CD4-positive, CD25-positive, alpha-beta regulatory T cell (primary cell): ENCODE measurements at regions not wholly inside any gene's neighbourhood (a gene's known extent, or its start where the extent isn't known, plus 50 kb on each side); places are given as distances from the start of the nearest gene placed in this dataset.

Source experiments
- ATAC-seq, 2 donors: fragments of 150-1000 bp; cut with Tn5 transposase; one replicate each; pipeline ENCODE4 v1.10.0; 2021; ENCODE audit warnings: low read depth in 2 of 2, moderate number of reproducible peaks in 2 of 2, moderate library complexity in 1 of 2
- DNase-seq, 3 donors: peaks; one replicate each; pipeline versions ENCODE4 v3.0.0 to v3.0.0-alpha.2; 2012 to 2022; ENCODE audit warnings: mixed read lengths in 1 of 3
- H3K27ac ChIP-seq: one replicate; pipeline ENCODE4 v1.7.0; 2013; ENCODE audit warnings: mild to moderate bottlenecking, low read length; ENCODE audit not compliant: insufficient read depth, poor library complexity, severe bottlenecking
- H3K27me3 ChIP-seq: one replicate; pipeline ENCODE4 v1.7.0; 2013; ENCODE audit warnings: low read length; ENCODE audit not compliant: control insufficient read depth, insufficient read depth
- H3K36me3 ChIP-seq: one replicate; pipeline ENCODE4 v1.7.0; 2013; ENCODE audit warnings: mild to moderate bottlenecking, low read length, moderate library complexity; ENCODE audit not compliant: control insufficient read depth, insufficient read depth
- H3K4me1 ChIP-seq: 2 replicates; pipeline ENCODE4 v1.7.0; 2013; ENCODE audit warnings: mild to moderate bottlenecking, low read length; ENCODE audit not compliant: insufficient read depth, control insufficient read depth, poor library complexity, severe bottlenecking
- H3K4me3 ChIP-seq: one replicate; pipeline ENCODE4 v1.7.0; 2013; ENCODE audit warnings: low read depth, mild to moderate bottlenecking, low read length, moderate library complexity
- H3K9me3 ChIP-seq, 2 experiments: 1 replicate in 1 of 2; 2 replicates in 1 of 2; pipeline ENCODE4 v1.7.0; 2013; ENCODE audit warnings: low read length in 2 of 2, mild to moderate bottlenecking in 1 of 2, moderate library complexity in 1 of 2; ENCODE audit not compliant: control insufficient read depth in 2 of 2
- H3K27ac Mint-ChIP-seq, 3 donors: one replicate each; pipeline ENCODE4 v1.8.0; 2020 to 2022; ENCODE audit warnings: mild to moderate bottlenecking in 3 of 3, mixed read lengths in 3 of 3, moderate library complexity in 2 of 3
- H3K27me3 Mint-ChIP-seq: one replicate; pipeline ENCODE4 v1.8.0; 2022; ENCODE audit warnings: mild to moderate bottlenecking, mixed read lengths
- H3K36me3 Mint-ChIP-seq: one replicate; pipeline ENCODE4 v1.8.0; 2020; ENCODE audit warnings: mixed read lengths
- H3K4me1 Mint-ChIP-seq, 4 donors: one replicate each; pipeline ENCODE4 v1.8.0; 2020 to 2022; ENCODE audit warnings: mixed read lengths in 4 of 4, mild to moderate bottlenecking in 1 of 4
- H3K4me3 Mint-ChIP-seq, 4 donors: one replicate each; pipeline ENCODE4 v1.8.0; 2020 to 2022; ENCODE audit warnings: mild to moderate bottlenecking in 4 of 4, mixed read lengths in 4 of 4, moderate library complexity in 3 of 4
- H3K9me3 Mint-ChIP-seq, 7 donors: one replicate each; pipeline ENCODE4 v1.8.0; 2020 to 2022; ENCODE audit warnings: mixed read lengths in 7 of 7, mild to moderate bottlenecking in 3 of 7, moderate library complexity in 2 of 7

GRCh38 chr20:60358101-60358500 is 399.9 kb downstream of the CDH26 start:
- Histone ChIP-seq H3K4me3 (no peak overlapping the region), H3K36me3 (no peaks in the 10 kb centered on the region), H3K27ac (no peak overlapping the region), H3K27me3 (no peaks in the 10 kb centered on the region), H3K4me1 (no peaks in the 10 kb centered on the region), H3K9me3 (no peaks in the 10 kb centered on the region)
- H3K4me3 Mint-ChIP-seq, result no peak overlapping the region
- H3K36me3 Mint-ChIP-seq, result no peaks in the 10 kb centered on the region
- H3K9me3 Mint-ChIP-seq, result no peaks in the 10 kb centered on the region
- H3K27me3 Mint-ChIP-seq, result no peaks in the 10 kb centered on the region
- ATAC-seq, result no peak
- DNase-seq, result no peak
- no peaks in the 10 kb centered on the region for H3K4me1 Mint-ChIP-seq
- no peak overlapping the region for H3K27ac Mint-ChIP-seq

DNA sequence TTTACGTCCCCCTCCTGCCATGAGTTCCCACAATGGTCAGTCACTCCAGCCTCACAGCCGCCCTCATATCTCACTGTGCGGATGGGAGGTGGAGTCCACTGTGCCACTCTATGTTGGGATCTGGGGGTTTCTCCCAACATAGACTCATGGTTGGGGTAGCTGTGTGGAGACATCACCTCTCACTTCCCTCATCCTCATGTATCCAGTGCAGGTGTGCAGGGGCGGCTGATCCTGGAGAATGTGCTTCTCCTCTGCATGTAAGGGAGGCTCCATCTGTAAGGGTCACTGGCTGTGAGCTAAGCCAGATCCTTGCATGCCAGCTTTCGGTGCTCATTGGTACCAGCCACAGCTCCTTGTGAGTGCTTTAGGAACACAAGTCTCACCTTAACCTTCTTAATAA is 400.8 kb downstream of the CDH26 start:
- Mint-ChIP-seq H3K4me1 (no peaks in the 10 kb centered on the region), H3K4me3 (no peak overlapping the region), H3K9me3 (no peaks in the 10 kb centered on the region), H3K36me3 (no peaks in the 10 kb centered on the region), H3K27me3 (no peaks in the 10 kb centered on the region), H3K27ac (no peak overlapping the region)
- Histone ChIP-seq H3K4me1 (no peaks in the 10 kb centered on the region), H3K4me3 (no peak overlapping the region), H3K27me3 (no peaks in the 10 kb centered on the region), H3K27ac (no peak overlapping the region), H3K9me3 (no peaks in the 10 kb centered on the region), H3K36me3 (no peaks in the 10 kb centered on the region)
- ATAC-seq, result no peak
- DNase-seq, result no peak

- H3K27me3 Mint-ChIP-seq, result no peaks in the 10 kb centered on the region
- H3K9me3 Mint-ChIP-seq, result no peaks in the 10 kb centered on the region
- Histone ChIP-seq H3K27me3 (no peaks in the 10 kb centered on the region), H3K4me1 (no peaks in the 10 kb centered on the region), H3K27ac (no peak overlapping the region), H3K9me3 (no peaks in the 10 kb centered on the region), H3K36me3 (no peaks in the 10 kb centered on the region), H3K4me3 (no peak overlapping the region)
- no peak overlapping the region for H3K27ac Mint-ChIP-seq
- DNase-seq (no peak), ATAC-seq (no peak)
- no peaks in the 10 kb centered on the region for H3K36me3 Mint-ChIP-seq
- no peak overlapping the region for H3K4me3 Mint-ChIP-seq
- H3K4me1 Mint-ChIP-seq, result no peaks in the 10 kb centered on the region
These were observed 403.7 kb downstream of the CDH26 start for GRCh38 chr20:60361761-60362395.

GRCh38 chr20:60362531-60362930 is 404.3 kb downstream of the CDH26 start:
- Mint-ChIP-seq H3K4me1 (no peaks in the 10 kb centered on the region), H3K36me3 (no peaks in the 10 kb centered on the region), H3K27me3 (no peaks in the 10 kb centered on the region), H3K4me3 (no peak overlapping the region), H3K27ac (no peak overlapping the region), H3K9me3 (no peaks in the 10 kb centered on the region)
- Histone ChIP-seq H3K4me3 (no peak overlapping the region), H3K27ac (no peak overlapping the region), H3K9me3 (no peaks in the 10 kb centered on the region), H3K36me3 (no peaks in the 10 kb centered on the region), H3K4me1 (no peaks in the 10 kb centered on the region), H3K27me3 (no peaks in the 10 kb centered on the region)
- DNase-seq (no peak), ATAC-seq (no peak)

GRCh38 chr20:60363698-60364097 is 405.5 kb downstream of the CDH26 start:
- Histone ChIP-seq H3K27ac (no peak overlapping the region), H3K36me3 (no peaks in the 10 kb centered on the region), H3K27me3 (no peaks in the 10 kb centered on the region), H3K4me3 (no peak overlapping the region), H3K4me1 (no peaks in the 10 kb centered on the region), H3K9me3 (no peaks in the 10 kb centered on the region)
- no peaks in the 10 kb centered on the region for H3K36me3 Mint-ChIP-seq
- DNase-seq (no peak), ATAC-seq (no peak)
- H3K27me3 Mint-ChIP-seq, result no peaks in the 10 kb centered on the region
- H3K9me3 Mint-ChIP-seq, result peaks cover 0 to 1% (median 0%) of the 10 kb centered on the region in 7 donors
- H3K4me1 Mint-ChIP-seq, result no peaks in the 10 kb centered on the region
- no peak overlapping the region for H3K27ac Mint-ChIP-seq
- H3K4me3 Mint-ChIP-seq, result no peak overlapping the region

- ATAC-seq, result no peak
- Mint-ChIP-seq H3K9me3 (peaks cover 0 to 4% (median 0%) of the 10 kb centered on the region in 7 donors), H3K27me3 (no peaks in the 10 kb centered on the region), H3K36me3 (no peaks in the 10 kb centered on the region), H3K27ac (no peak overlapping the region), H3K4me1 (no peaks in the 10 kb centered on the region), H3K4me3 (no peak overlapping the region)
- H3K27ac ChIP-seq, result no peak overlapping the region
- no peaks in the 10 kb centered on the region for H3K27me3 ChIP-seq
- H3K9me3 ChIP-seq, result no peaks in the 10 kb centered on the region
- no peaks in the 10 kb centered on the region for H3K4me1 ChIP-seq
- no peak for DNase-seq
- H3K4me3 ChIP-seq, result no peak overlapping the region
- H3K36me3 ChIP-seq, result no peaks in the 10 kb centered on the region
These were observed 406.9 kb downstream of the CDH26 start for GRCh38 chr20:60365064-60365666.

- no peak overlapping the region for H3K4me3 ChIP-seq
- no peaks in the 10 kb centered on the region for H3K4me1 Mint-ChIP-seq
- H3K36me3 ChIP-seq, result no peaks in the 10 kb centered on the region
- H3K27ac ChIP-seq, result no peak overlapping the region
- H3K36me3 Mint-ChIP-seq, result no peaks in the 10 kb centered on the region
- H3K4me3 Mint-ChIP-seq, result no peak overlapping the region
- H3K27ac Mint-ChIP-seq, result no peak overlapping the region
- no peaks in the 10 kb centered on the region for H3K9me3 ChIP-seq
- H3K9me3 Mint-ChIP-seq, result peaks cover 0 to 4% (median 0%) of the 10 kb centered on the region in 7 donors
- no peaks in the 10 kb centered on the region for H3K27me3 ChIP-seq
- DNase-seq, result no peak
- no peak for ATAC-seq
- no peaks in the 10 kb centered on the region for H3K27me3 Mint-ChIP-seq
- H3K4me1 ChIP-seq, result no peaks in the 10 kb centered on the region
These were observed 407.7 kb downstream of the CDH26 start for GRCh38 chr20:60365882-60366281.

- H3K27me3 Mint-ChIP-seq, result peaks cover 4% of the 10 kb centered on the region
- no peak for ATAC-seq
- no peak overlapping the region for H3K4me3 ChIP-seq
These were observed 413.2 kb downstream of the CDH26 start for GRCh38 chr20:60371384-60371783.

More at GRCh38 chr20:60371384-60371783, 413.2 kb downstream of the CDH26 start:
- H3K36me3 Mint-ChIP-seq, result no peaks in the 10 kb centered on the region
- H3K4me1 Mint-ChIP-seq, result no peaks in the 10 kb centered on the region
- no peak overlapping the region for H3K27ac Mint-ChIP-seq
- DNase-seq, result no peak
- H3K27me3 ChIP-seq, result no peaks in the 10 kb centered on the region
- no peaks in the 10 kb centered on the region for H3K36me3 ChIP-seq
- H3K4me1 ChIP-seq, result no peaks in the 10 kb centered on the region
- H3K27ac ChIP-seq, result no peak overlapping the region
- H3K9me3 ChIP-seq, result no peaks in the 10 kb centered on the region
- H3K9me3 Mint-ChIP-seq, result peaks cover 0 to 4% (median 0%) of the 10 kb centered on the region in 7 donors
- no peak overlapping the region for H3K4me3 Mint-ChIP-seq
